Brain microvascular endothelial cell (primary cell): ENCODE measurements at regions not wholly inside any gene's neighbourhood (a gene's known extent, or its start where the extent isn't known, plus 50 kb on each side); places are given as distances from the start of the nearest gene placed in this dataset.

Experiments used
- DNase-seq: peaks from one replicate; pipeline ENCODE4 v3.0.0-alpha.2; 2020
- H3K27ac ChIP-seq: fragments of 250-450 bp; sonication (Bioruptor Pico); 2 replicates; pipeline ENCODE4 v1.5.1; 2020; ENCODE audit warnings: mild to moderate bottlenecking, moderate library complexity
- H3K27me3 ChIP-seq: fragments of 250-450 bp; sonication (Bioruptor Pico); replicated peaks from 2 replicates; pipeline ENCODE4 v1.5.1; 2020; ENCODE audit warnings: mild to moderate bottlenecking
- H3K36me3 ChIP-seq: fragments of 250-450 bp; sonication (Bioruptor Pico); replicated peaks from 2 replicates; pipeline ENCODE4 v1.5.1; 2020; ENCODE audit warnings: mild to moderate bottlenecking
- H3K4me3 ChIP-seq: 2 replicates; pipeline ENCODE4 v1.5.1; 2011; ENCODE audit warnings: low read depth, mild to moderate bottlenecking, control low read depth, low read length, moderate library complexity
- in situ Hi-C: cut with HindIII; loops from 2 replicates; pipeline ENCODE4 v1.10.0; 2017; ENCODE audit warnings: low sequenced_read_pairs, low pct_ligation_motif_present
- TF ChIP-seq, protein P1 (sequence below): IDR thresholded peaks from 2 replicates; pipeline ENCODE4 v1.5.1; 2011; ENCODE audit warnings: low read depth, mild to moderate bottlenecking, moderate library complexity, low read length, control low read depth, inconsistent platforms; ENCODE audit errors: missing control alignments

GRCh38 chr6:82740072-82740471 is 325.6 kb downstream of the UBE3D start:
- no peaks in the 10 kb centered on the region for H3K27me3 ChIP-seq
- no peak overlapping the region for H3K27ac ChIP-seq
- no peak overlapping the region for H3K4me3 ChIP-seq
- no peak for DNase-seq
- H3K36me3 ChIP-seq, result no peaks in the 10 kb centered on the region
- in situ Hi-C loops, result no loop called here
- TF ChIP-seq, protein P1, sequence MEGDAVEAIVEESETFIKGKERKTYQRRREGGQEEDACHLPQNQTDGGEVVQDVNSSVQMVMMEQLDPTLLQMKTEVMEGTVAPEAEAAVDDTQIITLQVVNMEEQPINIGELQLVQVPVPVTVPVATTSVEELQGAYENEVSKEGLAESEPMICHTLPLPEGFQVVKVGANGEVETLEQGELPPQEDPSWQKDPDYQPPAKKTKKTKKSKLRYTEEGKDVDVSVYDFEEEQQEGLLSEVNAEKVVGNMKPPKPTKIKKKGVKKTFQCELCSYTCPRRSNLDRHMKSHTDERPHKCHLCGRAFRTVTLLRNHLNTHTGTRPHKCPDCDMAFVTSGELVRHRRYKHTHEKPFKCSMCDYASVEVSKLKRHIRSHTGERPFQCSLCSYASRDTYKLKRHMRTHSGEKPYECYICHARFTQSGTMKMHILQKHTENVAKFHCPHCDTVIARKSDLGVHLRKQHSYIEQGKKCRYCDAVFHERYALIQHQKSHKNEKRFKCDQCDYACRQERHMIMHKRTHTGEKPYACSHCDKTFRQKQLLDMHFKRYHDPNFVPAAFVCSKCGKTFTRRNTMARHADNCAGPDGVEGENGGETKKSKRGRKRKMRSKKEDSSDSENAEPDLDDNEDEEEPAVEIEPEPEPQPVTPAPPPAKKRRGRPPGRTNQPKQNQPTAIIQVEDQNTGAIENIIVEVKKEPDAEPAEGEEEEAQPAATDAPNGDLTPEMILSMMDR, result no peak

- no peaks in the 10 kb centered on the region for H3K36me3 ChIP-seq
- no peaks in the 10 kb centered on the region for H3K27me3 ChIP-seq
- no peak overlapping the region for H3K27ac ChIP-seq
- TF ChIP-seq, protein P1, result no peak
- H3K4me3 ChIP-seq, result no peak overlapping the region
- in situ Hi-C loops, result no loop called here
- DNase-seq, result no peak
These were observed 324.2 kb downstream of the UBE3D start for GRCh38 chr6:82741325-82741995.

DNA sequence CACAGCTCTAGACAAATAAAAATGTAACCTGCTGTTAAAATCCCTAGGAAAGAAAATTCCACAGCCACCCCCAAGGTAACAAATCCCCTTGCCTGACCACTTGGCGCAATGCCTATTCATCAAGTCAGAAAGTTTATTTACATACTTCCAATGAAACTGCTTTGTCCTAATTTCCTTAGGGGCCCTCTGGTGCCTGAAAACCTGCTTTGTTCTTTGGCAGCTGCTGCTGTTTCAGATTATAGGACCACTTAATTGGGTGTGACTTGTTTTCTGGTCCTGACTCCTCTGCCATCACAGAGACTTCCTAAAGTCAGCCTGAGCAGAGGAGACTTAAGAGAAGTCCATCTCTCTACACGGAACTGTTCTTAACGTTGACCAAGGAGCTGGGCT is 323.6 kb downstream of the UBE3D start:
- no peak for DNase-seq
- H3K36me3 ChIP-seq, result no peaks in the 10 kb centered on the region
- H3K27ac ChIP-seq, result no peak overlapping the region
- H3K27me3 ChIP-seq, result no peaks in the 10 kb centered on the region
- TF ChIP-seq, protein P1, result no peak
- in situ Hi-C loops, result no loop called here
- no peak overlapping the region for H3K4me3 ChIP-seq

GRCh38 chr6:82744286-82745015 is 321.2 kb downstream of the UBE3D start:
- no peaks in the 10 kb centered on the region for H3K27me3 ChIP-seq
- TF ChIP-seq, protein P1, result no peak
- no peak overlapping the region for H3K4me3 ChIP-seq
- no peak overlapping the region for H3K27ac ChIP-seq
- in situ Hi-C loops, result no loop called here
- no peak for DNase-seq
- no peaks in the 10 kb centered on the region for H3K36me3 ChIP-seq

DNA sequence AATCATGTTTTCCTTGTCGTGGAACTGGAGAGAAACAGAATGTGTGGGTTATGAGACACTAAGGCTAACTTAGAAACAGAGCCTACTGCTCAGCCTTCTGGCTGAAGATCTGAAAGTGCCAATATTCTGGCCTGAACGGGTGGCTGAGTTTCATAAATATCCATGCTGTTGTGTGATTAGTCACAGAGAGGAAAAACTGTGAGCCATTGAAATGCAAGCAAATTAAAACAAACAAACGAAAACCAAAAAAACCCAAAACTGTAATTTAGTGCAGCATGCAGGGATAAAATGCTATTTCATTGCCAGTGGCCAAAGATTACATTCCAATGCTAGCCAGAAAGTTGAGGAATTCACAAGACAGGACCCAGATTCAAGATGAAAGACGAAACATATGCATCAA is 315.1 kb downstream of the UBE3D start:
- no peaks in the 10 kb centered on the region for H3K36me3 ChIP-seq
- TF ChIP-seq, protein P1, result no peak
- in situ Hi-C loops, result no loop called here
- H3K4me3 ChIP-seq, result no peak overlapping the region
- H3K27me3 ChIP-seq, result no peaks in the 10 kb centered on the region
- DNase-seq, result no peak
- H3K27ac ChIP-seq, result no peak overlapping the region
